Lower leg skin (tissue), 4 donors: ENCODE measurements at regions not wholly inside any gene's neighbourhood (a gene's known extent, or its start where the extent isn't known, plus 50 kb on each side); places are given as distances from the start of the nearest gene placed in this dataset.

ENCODE experiments used
- DNase-seq, 2 donors: peaks; one replicate each; pipeline ENCODE4 v3.0.0-alpha.2; 2019; ENCODE audit warnings: low spot score in 2 of 2
- H3K4me3 ChIP-seq: fragments of 200-600 bp; sonication (generic); 2 replicates; pipeline ENCODE4 v1.5.1; 2017; ENCODE audit warnings: mild to moderate bottlenecking, low read depth; ENCODE audit not compliant: poor library complexity, severe bottlenecking
- CTCF ChIP-seq, 3 donors: fragments of 450-650 bp; IDR thresholded peaks; one replicate each; pipeline ENCODE4 v1.5.1; 2016; ENCODE audit warnings: antibody characterized with exemption in 3 of 3, mild to moderate bottlenecking in 3 of 3, moderate library complexity in 2 of 3
- POLR2A ChIP-seq, 2 donors: fragments of 450-650 bp; IDR thresholded peaks; one replicate each; pipeline ENCODE4 v1.6.1; 2016 to 2017; ENCODE audit warnings: antibody characterized with exemption in 2 of 2, mild to moderate bottlenecking in 1 of 2, moderate library complexity in 1 of 2
- WGBS, 2 donors: methylation state at CpG; one replicate each; pipeline ENCODE4 v1.1.5; 2018; 5-methylcytosine and 5-hydroxymethylcytosine counted together
- intact Hi-C: fragments of 100-400 bp; cut with DNase I; formaldehyde crosslinking; loops from one replicate; pipeline ENCODE4 v1.15.0; 2023; ENCODE audit warnings: low total_unique reads

GRCh38 chr13:75136151-75136550 is 345.8 kb downstream of the TBC1D4 start:
- TF ChIP-seq CTCF (IDR thresholded peaks at IDR 0.05) (no peak), POLR2A (IDR thresholded peaks at IDR 0.05) (no peak)
- 79 to 90% methylated on average over 1 of the region's 1 CpG for WGBS, 2 donors
- H3K4me3 ChIP-seq: no peak overlapping the region
- intact Hi-C loops: no loop called here
- DNase-seq: no peak

- DNase-seq: no peak
- TF ChIP-seq POLR2A (IDR thresholded peaks at IDR 0.05): no peak
- no peak for TF ChIP-seq CTCF (IDR thresholded peaks at IDR 0.05)
- intact Hi-C loops: no loop called here
- no peak overlapping the region for H3K4me3 ChIP-seq
- WGBS, 2 donors: 68 to 78% methylated on average over 6 of the region's 6 CpGs
Observed at GRCh38 chr13:75135325-75135825, 346.6 kb downstream of the TBC1D4 start.

GRCh38 chr13:75132701-75133695 is 349.0 kb downstream of the TBC1D4 start:
- TF ChIP-seq POLR2A (IDR thresholded peaks at IDR 0.05) (no peak), CTCF (IDR thresholded peaks at IDR 0.05) (no peak)
- 60 to 81% methylated on average over 3 of the region's 3 CpGs for WGBS, 2 donors
- no peak for DNase-seq
- no peak overlapping the region for H3K4me3 ChIP-seq
- intact Hi-C loops: no loop called here

DNA sequence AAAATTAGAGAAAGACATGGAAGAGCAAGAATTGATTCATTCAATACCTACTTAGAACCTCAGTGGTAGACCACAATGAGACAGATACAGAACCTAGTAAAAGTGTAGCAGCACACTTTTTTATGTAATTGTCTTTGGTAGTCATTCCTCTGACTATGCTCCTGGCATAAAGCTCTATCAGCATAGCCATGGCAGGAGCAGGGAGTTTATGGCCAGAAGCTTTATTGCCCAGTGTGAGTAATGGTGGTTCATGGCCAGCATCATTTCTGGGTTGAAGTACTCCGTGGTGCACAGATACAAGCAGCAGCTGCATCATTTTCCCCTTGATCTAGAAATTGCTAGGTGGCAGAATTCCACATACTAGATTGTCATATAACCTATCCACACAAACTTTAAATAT is 352.6 kb downstream of the TBC1D4 start:
- intact Hi-C loops: no loop called here
- no peak overlapping the region for H3K4me3 ChIP-seq
- WGBS, 2 donors: 38 to 58% methylated on average over 1 of the region's 1 CpG
- TF ChIP-seq POLR2A (IDR thresholded peaks at IDR 0.05) (no peak), CTCF (IDR thresholded peaks at IDR 0.05) (no peak)
- no peak for DNase-seq

GRCh38 chr13:75124415-75124814 is 357.6 kb downstream of the TBC1D4 start:
- intact Hi-C loops: no loop called here
- TF ChIP-seq CTCF (IDR thresholded peaks at IDR 0.05): no peak
- no peak for TF ChIP-seq POLR2A (IDR thresholded peaks at IDR 0.05)

More at GRCh38 chr13:75124415-75124814, 357.6 kb downstream of the TBC1D4 start:
- no peak for DNase-seq
- no peak overlapping the region for H3K4me3 ChIP-seq
